HG02798 (cell line): ENCODE measurements at regions not wholly inside any gene's neighbourhood (a gene's known extent, or its start where the extent isn't known, plus 50 kb on each side); places are given as distances from the start of the nearest gene placed in this dataset.

ENCODE experiments used
- ATAC-seq: cut with Tn5 transposase; IDR thresholded peaks from one replicate; pipeline ENCODE4 v1.9.1; 2021; ENCODE audit warnings: mild to moderate bottlenecking; ENCODE audit not compliant: unreplicated experiment, poor library complexity

DNA sequence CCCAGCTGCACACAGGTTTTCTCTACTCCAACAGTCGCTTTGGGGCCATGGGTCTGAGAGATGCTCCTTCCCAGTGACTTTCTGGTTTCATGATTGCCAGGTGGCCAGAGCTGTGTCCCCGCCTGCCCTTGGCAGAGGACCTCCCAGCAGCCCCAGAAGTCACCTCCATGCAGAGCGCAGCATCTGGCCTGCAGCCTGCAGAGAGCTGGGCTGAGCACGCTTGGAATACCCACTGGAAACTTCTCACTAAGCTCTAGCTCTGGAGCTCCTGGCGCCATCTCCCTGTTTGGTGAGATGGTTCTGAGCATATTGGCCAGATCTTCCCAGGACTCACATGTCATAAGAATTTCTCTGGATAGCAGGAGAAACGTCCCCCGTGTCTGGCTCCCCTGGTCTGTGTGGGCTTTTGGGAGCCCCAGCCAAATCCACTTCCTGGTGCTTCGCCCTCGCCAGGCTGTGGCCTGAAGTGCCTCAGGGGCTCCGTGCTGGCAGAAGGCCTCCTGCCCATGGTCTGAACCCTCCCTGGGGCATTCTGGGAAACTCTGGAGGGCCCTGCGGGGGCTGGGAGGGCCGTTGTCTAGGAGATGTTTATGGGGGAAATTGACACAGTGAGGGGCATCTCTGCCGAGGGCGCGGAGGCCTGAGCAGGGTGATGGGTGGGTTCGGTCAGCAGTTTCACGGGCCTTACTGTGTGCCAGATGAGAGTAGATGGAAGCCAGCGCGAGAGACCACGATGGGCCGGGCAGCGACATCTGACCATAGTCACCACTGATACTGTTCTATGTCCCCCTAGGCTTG lies 73.2 kb upstream of the CIBAR2 start:
- no peak for ATAC-seq

DNA sequence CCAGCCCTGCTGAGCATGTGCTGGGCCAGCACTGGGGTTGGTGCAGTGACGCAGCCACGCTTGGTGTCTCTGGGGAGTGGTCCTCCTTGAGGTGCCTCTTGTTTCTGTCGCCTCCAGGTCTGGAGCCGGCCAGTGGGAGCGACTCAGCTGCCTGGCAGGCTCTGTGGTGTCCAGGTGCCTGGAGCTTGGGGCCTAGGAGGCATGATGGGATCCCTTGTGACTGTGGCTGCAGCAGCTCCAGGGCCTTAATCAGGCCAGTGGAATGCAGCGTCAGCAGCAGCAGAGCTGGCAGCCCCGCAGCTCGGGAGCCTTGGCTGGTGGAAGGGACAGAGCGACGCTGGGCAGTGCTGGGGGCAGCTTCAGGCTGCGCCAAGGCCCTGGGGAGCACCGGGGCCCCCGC lies 74.7 kb upstream of the CIBAR2 start:
- ATAC-seq, result no peak

DNA sequence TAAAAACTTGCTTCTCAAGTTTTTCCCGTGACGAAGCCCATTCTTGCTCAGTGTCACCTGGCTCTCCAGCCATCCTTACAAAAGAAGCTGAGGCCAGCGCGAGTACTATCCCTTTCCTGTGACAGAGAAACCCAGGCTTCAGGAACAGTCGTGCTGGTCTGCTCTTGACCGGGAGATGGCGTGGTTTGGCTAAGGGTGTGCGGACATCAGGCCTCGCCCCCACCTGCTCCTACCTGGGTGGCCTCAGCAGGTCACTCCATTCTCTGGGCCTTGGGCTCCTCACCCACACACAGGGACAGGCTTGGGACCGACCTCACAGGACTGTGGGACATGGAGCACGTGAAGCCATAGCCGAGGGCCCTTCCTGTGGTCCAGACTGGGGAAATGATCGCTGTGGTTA lies 75.2 kb upstream of the CIBAR2 start:
- no peak for ATAC-seq

DNA sequence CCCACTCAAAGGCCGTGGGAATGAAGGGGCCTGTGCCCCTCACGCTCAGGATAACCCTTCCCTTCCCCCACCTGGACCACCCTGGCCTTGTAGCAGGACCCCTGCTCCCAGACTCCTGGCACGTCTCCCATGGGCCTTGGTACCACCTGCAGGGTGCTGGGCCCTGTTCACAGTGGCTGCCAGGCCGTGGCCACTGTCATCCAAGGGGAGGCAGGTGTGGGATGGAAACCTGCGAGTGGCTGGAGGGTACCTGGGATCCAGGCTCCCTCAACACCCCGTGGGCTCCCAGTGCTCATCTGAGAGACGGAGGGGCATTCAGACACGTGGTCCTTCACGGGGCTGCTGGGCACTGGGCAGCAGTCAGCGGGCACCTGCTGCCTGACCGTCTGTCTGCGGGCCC lies 75.6 kb upstream of the CIBAR2 start:
- ATAC-seq, result no peak

DNA sequence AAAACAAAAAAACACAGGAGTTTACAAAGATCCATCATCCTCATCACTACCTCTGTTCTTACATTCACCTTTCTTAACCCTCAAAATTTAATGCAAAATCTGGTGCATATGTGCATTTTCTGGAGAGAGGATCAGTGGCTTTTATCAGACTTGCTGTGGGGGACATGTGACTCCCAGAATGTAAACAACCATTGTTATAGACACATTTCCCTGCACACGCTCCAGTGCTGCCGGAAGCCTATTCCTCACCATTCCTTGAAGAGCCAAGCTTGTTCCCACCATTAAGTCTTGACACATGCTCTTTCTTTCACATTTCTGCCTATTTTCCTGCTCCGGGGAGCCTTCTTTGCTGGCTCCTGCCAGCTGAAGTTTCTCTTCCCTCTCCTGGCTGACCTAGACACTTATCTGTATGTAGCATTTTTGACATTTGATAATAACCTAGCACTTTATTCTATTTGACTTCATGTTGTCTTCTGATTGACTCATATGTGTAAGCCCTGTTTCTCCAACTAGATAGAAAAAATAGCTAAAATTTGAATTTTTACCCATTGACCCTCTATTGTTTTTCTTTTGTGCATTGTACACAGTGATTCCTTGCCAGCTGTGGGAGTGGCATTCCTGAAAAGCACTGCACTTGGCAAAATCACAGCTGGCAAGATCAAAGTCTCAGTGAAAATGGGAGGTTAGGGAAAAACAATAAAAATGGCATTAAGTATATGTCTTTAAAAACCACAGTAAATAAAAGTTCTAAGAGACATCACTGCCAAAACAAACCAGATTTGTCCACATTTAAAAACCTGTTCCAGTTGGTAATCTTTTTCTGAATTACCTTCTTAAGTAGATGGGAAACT lies 76.8 kb upstream of the CIBAR2 start:
- ATAC-seq, result no peak

DNA sequence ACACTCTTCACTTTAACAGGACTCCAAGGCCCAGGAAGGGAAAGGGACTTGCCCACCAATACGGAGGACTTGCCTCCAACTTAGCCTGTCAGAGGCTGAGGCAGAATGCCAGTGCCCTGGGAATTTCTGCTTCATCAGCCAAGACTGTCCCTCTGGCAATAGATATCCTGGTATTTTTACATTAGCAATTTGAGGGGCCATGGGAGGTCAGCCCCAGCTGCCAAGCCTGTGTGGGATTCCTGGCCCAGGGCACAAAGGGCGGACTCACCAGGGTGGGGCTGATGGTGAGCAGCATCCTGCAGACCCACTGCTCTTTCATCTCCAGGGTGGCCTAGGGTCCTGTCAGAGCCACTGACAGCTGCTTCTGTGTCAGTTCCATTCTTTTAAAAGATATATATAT lies 78.3 kb upstream of the CIBAR2 start:
- ATAC-seq, result no peak

DNA sequence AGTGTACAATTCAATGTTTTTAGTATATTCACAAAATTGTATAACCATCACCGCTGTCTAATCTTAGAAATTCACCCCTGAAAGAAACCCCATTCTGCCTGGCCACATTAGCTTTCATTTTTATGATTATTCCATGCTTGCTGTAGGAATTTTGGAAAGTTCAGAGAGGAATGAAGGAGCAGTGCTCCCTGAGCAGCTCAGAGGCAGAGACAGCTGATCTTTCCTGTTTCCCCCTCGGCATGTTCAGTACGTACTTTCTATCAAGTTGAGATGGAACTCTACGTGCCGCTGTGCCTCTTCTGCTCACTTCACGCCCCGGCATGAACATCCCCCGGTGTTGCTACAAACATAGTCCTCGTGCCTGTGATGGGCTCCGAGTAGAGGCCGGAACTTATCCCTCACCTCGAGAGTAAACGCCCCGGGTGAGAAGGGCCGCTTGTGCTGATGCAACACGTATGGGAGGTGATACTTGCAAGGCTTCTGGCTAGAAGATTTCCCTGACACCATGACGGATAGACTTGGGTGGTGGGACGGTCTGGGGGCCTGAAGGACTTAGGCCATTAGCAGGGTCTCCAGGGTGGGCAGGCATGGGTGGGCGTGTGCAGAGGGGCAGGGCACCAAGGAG lies 79.2 kb upstream of the CIBAR2 start:
- no peak for ATAC-seq

DNA sequence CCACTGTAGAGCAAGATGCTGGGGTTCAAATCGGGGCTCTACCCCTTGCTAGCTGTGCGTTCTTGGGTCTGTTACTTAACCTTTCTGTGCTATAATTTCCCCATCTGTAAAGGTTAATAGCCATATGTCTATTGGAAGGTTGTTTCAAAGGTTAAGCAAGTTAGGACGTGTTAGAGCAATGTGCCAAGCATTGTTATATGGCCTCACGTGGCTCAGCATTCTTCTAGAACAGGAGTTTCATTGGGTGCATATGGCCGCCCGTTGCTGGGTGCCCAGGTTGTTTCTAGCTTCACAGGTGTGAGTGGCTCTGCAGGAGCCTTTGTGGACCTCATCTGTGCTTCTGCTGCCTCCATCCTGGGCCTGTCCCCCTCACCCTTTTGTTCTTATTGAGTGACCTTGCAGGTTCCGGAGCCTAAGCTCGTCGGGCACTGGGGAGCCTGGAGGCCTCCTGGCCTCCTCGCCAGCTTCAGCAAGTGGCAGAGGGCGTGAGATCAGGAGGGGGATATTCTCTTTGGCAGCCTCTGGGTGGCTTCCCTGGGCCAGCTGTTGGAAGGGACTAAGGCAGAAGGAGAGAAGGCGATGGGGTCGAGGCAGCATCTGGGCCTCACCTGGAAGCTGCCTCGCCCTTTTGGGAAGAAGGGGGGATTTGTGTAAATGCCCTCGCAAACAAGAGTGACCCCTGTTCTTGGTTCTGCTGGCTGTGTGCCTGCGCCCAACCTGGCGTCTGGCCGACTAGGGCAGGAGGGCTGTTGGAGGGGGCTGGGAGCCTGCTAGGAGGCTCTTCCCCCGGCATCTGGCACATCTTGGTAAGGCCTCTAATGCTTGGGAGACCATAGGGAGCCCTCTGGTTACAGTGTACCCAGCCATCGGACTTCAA lies 80.2 kb upstream of the CIBAR2 start:
- no peak for ATAC-seq

DNA sequence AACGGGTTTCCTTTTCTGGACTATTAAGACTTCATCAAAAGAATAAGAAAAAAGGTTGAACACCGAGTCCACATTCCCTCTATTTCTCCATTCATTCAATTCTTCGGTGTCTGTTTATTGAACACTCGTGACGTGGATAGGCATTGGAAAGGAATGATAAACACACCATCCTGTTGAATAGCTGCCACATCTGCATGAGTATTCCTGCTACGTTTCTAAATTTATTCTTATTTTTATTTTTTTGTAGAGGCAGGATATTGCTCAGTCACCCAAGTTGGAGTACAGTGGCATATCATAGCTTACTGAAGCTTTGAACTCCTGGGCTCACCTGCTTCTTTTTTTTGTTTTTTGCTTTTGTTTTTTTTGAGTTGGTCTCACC lies 80.8 kb upstream of the CIBAR2 start:
- no peak for ATAC-seq

DNA sequence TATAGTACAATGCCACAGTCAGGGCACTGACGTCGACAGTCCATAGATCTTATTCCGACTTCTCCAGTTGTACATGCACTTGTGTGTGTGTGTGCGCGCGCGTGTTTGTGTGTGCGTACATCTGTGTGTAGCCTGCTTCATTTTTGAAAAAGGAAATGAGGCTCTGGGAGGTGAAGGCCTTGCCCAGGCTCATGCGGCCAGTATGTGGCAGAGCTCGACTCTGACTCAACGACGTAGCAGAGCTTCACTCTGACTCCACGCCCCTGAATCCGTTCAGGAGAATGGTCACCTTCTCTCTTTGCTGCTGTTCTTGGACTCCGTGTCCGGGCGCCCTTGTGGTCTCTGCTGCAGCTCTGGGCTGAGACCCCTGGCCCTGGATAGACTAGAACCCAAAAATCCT lies 81.6 kb upstream of the CIBAR2 start:
- ATAC-seq, result no peak

DNA sequence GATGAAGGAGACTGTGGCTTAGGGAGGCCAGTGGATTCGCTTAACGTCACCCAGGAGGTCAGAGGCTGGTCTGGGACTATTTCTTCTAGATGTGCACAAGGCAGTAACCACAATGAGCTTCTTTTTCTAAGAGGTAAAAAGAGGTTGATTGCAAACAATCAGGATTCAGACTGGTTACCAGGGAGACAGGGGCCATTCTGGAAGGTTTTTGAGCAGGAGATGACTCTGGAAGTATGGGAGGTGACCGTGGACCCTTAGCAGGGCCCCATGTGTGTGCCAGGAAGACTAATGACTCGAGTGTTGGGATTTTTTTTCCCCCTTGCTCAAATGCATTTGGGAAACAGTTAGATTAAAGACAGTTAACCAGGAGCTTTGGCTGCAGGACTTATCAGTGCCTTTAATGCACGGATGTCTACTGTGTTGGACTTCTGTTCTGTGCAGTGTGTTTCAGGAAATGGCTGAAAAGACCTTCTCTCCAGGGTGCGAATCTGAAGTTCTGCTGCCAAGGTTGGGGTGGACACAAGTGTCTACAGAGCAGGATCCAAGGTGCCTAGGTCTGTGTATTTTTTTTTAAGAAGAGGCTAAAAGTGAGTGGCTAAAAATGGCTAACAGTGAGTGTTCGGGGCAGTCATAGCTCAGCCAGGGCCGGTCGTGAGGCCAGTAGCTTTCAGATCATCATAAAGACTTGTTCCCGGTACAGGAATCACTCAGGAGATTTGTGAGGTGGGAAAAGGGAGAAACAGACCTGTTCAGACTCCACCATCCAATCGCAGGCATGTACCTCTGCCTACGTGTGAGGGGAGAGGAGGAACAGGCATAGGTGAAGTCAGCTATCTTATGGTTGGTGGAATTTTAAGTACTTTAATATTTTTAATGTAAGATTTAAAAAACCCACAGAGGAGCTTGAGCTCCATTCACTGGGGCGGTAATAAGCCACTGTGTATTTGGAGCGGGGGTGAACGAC lies 82.3 kb upstream of the CIBAR2 start:
- no peak for ATAC-seq

DNA sequence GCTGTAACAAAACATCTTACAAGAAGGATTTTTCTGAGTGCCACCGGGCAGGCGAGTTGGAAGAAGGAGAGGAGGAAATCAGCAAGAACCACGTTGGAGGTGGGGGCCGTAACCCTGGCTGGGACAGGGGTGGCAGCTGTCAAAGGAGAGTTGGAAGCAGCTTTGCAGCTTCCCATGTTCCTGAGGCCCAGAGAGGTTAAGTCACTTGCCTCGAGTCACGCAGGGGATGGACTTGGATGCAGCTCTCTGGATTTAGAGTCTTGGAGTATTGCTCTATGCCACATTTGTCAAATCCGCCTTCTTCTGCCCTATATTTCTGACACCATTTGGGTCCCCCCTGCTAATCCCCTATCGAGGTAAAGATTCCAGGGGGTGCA lies 83.0 kb upstream of the CIBAR2 start:
- ATAC-seq, result no peak

DNA sequence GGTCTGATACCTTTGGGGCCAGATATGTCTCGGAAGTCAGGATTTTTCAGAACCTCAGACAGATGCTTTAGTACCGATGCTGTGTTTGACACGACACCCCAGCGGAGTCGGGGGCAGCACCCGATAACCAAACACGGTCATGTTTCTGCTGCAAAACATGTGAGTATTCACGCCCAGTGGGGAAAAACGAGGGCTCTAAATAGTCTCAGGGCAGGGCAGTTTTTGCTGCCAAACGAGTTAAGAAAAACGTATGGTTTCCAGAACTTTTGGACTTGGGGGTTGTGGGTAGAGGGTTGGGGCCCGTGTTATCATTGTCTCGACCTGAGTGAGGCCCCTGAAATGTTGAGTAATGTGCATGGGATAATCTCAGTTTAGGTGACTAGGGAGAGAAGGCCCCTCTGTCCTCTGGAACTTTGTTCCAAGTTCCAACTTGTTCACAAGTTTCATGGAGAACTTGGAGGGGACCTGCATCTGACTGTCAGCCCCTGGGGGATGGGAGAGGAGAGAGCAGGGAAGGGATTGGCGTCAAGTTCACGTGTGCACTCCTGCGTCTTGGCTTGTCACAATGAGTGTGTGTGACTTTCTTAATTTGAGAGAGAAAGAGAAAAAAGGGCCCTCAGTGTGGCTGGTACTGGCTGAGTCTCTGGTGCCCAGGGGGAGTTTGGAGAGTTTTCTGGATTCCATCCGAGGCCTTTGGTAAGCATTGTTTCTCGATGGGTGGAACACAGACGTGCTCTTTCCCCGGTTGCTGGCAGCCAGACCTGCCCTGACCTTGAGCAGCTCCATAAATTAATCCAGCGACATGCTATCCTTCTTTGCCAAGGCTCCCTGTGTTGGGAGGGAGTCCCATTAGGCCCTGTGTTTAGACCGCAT lies 83.9 kb upstream of the CIBAR2 start:
- no peak for ATAC-seq

DNA sequence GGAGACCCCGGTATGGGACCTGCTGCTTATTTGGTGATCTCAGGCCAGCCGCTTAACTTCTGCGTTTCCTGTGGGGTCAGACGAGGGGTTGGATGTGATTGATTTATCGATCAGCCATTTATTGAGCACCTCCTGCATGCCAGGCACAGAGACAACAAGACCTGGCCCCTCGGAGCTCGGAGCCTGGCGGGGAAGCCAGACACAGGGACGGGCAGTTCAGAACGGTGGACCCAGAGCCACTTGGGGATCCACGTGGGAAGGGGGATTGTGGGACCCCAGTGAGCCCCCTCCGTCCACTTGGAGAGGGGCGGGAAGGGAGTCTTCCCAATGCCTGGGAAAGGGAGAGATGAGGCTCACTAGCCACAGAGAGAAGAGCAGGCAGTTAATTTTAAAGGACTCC lies 84.7 kb upstream of the CIBAR2 start:
- ATAC-seq, result no peak

DNA sequence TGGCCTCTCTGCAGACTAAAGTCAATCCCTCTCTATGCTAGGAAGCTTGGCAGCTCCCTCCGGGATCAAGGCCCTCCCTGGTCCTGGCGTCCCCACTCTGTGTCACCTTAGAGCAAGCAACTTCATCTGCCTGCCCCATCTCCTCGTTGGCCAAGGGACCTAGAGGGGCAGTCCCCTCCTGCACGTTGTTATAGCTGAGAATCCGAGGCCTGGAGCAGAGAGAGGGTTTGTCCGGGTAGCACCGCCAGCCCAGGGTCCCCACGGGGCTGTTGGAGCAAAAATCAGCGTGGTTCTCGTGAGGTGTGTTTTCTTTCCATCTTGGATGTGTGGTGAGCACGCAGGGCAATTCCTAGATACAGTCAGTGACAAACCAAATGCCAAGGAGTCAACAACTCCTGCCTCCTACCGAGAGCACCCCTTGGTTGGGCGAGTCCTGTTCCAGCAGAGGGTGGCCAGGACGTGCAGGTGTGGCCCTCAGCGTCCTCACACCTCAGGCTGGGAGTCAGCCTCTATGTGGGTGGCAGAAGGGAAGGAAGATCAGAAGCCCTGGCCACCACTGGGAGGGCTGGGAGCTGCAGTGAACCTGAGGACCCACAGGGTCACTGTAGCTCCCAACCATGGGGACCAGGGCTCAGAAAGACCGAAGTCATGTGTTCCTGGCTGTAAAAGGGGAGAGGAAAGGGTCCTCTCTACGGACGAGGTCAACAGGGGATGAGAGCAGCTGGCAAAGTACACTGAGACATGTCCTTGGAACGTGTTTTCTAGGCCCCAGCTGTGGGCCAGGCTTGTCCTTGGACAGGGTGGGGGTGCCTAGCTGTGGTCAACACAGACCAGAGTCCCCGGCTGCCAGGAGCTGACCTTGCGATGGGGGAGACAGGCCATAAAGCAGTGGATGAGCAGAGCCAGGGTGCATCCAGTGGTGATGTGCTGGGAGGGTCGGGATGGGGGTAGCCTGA lies 85.6 kb upstream of the CIBAR2 start:
- no peak for ATAC-seq

DNA sequence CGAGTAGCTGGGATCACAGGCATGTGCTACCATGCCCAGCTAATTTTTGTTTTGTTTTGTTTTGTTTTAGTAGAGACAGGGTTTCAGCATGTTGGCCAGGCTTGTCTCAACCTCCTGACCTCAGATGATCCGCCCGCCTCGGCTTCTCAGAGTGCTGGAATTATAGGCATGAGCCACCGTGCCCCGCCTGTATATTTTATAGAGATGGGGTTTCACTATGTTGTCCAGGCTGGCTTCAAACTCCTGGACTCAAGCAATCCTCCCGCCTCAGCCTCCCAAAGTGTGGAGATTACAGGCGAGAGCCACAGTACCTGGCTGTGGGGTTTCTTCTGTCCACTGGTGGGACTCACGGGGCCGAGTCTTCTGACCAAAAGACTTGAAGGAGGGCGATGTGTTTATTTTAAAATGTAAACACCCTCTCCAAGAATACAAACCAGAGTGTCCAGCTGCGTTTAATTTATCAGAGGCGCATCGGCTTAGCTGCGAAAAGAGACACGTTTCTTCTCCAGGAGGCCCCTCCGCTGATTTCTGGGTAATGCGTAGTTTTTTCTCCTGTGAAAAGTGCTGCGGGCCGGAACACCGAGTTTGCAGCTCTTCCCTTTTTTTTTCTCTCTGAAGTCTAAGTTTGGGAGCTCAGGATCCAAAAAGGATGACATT lies 86.9 kb upstream of the CIBAR2 start:
- no peak for ATAC-seq

DNA sequence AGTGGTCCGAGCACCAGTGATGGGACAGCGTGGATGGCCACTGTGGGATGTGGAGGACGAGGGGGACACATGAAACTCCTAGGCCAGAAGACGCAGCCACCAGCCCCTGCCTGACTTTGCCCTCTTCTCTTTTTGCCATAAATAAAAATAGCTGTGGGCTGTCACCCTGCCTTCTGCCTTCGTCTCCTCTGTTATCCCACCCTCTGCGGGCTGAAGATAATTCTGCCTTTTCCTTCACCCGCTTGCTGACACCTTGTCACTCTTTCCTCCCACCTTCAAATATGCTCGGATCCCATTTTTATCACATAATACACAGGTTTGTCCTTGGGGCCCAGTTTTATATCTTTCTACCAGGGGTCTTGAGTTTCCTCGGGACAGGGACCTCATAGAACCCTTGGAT lies 87.6 kb upstream of the CIBAR2 start:
- no peak for ATAC-seq
